SKM-1 (cell line): ENCODE measurements at regions not wholly inside any gene's neighbourhood (a gene's known extent, or its start where the extent isn't known, plus 50 kb on each side); places are given as distances from the start of the nearest gene placed in this dataset.
"Not testable (repeated sequence)": the region's sequence is repeated elsewhere in the genome, so short reads cannot be mapped to it uniquely, and the experiment has no call there.

ENCODE experiments used
- DNase-seq: peaks from one replicate; lab custom pipeline; 2025; ENCODE audit not compliant: unreplicated experiment; lab: John Stamatoyannopoulos, UW

DNA sequence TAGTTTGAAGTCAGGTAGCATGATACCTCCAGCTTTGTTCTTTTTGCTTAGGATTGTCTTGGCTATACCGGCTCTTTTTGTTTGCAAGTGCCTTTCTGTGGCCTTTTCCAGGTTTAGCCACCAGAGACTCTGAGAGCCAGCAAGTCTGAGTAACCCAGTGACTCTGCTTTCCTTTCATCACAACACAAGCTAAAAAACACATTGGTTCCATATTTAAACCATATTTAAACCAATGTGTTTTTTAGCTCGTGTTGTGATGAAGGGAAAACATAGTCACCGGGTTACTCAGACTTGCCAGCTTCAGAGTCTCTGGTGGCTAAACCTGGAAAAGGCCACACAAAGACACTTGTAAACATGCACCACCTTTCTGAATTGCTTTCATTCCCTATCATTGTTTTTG lies 493.3 kb downstream of the NTRK2 start:
- no peak for DNase-seq

DNA sequence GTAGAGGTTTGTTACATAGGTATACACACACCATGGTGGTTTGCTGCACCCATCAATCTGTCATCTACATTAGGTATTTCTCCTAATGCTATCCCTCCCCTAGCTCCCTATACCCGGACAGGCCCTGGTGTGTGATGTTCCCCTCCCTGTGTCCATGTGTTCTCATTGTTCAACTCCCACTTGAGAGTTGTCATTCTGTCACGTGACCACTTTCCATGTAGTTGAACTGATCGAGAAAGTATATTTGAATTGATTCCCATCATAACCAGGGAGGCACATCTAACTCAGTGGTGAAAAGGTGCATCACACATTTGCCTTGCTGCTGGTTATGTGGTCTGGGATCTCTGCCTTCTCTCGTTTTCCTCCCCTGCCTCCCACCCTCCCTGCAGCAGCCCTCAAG lies 491.4 kb downstream of the NTRK2 start:
- DNase-seq = not testable (repeated sequence)

- no peak for DNase-seq
Measured at GRCh38 chr9:85158512-85158911, 489.0 kb downstream of the NTRK2 start.

GRCh38 chr9:85157772-85158171 lies 488.2 kb downstream of the NTRK2 start:
- DNase-seq = no peak

GRCh38 chr9:85156652-85157051 lies 487.1 kb downstream of the NTRK2 start:
- DNase-seq = no peak

- DNase-seq = no peak
Measured at GRCh38 chr9:85155352-85155751, 485.8 kb downstream of the NTRK2 start.

DNA sequence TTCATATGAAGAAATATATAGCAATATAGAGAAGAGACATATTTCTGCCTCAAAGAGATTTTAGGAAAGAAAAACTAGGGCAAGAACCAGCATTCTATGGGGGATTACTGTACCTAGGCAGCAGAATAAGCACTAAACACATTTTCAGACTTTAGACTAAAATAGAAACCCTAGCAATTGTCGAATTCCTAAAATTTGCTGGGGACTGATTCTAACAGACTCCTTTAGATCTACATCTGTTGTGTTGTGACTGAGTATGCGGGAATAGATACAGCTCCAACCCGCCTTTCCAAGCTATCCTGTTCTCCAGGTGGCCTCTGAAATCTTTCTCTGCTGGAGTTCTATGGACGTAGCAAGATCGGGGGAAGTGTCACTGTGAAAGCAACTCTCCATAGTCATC lies 482.2 kb downstream of the NTRK2 start:
- DNase-seq = no peak

- DNase-seq = no peak
Measured at GRCh38 chr9:85151162-85151561, 481.6 kb downstream of the NTRK2 start.

- DNase-seq = no peak
Measured at GRCh38 chr9:85147046-85147640, 477.6 kb downstream of the NTRK2 start.

GRCh38 chr9:85142968-85143367 lies 473.4 kb downstream of the NTRK2 start:
- no peak for DNase-seq

- DNase-seq = no peak
Measured at GRCh38 chr9:85142496-85142911, 473.0 kb downstream of the NTRK2 start.

DNA sequence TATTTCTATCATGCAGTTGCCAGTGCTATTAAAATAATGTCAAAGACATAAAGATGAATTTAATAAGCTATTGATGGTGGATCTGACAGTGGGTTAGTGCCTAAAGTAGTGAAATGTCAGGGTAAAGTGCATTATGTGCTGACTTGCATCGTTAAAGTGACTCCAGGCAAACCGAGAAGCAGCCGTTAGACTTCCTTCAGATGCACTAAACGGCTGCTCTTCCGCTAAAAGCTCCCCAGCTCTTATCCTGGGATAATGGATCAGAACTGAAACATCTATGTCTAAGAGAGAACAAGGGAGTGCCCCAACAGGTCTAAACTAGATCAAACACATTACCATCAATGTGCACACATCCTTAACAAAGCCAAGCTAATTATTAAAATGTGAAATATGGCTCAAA lies 468.2 kb downstream of the NTRK2 start:
- DNase-seq = no peak

GRCh38 chr9:85136987-85137386 lies 467.5 kb downstream of the NTRK2 start:
- DNase-seq = no peak

DNA sequence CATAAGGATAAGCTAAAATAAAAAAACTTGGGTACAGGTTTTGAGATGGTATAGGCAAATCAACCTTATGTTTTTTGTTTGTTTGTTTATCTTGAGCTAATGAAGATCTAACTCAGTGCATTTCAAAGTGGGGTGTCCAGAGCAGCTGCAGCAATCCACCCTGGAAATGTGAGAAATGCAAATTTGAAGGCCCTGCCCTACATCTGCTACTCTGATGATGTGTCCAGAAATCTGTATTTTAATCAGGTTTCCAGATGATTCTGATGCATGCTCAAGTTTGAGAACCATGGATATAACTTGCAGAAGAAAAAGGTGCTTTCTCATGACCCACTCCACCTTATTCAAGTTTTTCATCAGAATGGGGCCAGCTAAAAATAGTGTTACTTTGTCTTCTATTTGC lies 467.0 kb downstream of the NTRK2 start:
- DNase-seq = no peak

GRCh38 chr9:85130764-85131163 lies 461.2 kb downstream of the NTRK2 start:
- DNase-seq = no peak

DNA sequence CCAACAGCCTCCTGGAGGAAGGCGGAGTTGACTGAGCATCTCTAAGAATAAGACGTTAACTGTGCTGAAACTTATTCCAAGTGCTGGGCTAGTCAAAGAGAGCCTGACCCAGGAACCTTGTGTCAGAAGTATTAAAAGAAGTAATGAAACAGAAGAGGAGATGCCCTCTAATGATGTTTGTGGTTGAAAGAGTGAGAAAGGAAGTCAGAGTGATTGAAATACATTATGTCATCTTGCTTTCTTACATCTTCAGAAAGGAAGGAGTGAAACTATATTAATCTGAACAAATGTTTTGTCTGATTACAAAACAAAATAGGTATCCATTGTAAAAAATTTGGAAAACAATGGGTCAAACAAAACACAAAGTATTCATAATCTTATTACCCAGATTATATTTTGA lies 460.7 kb downstream of the NTRK2 start:
- DNase-seq = no peak

DNA sequence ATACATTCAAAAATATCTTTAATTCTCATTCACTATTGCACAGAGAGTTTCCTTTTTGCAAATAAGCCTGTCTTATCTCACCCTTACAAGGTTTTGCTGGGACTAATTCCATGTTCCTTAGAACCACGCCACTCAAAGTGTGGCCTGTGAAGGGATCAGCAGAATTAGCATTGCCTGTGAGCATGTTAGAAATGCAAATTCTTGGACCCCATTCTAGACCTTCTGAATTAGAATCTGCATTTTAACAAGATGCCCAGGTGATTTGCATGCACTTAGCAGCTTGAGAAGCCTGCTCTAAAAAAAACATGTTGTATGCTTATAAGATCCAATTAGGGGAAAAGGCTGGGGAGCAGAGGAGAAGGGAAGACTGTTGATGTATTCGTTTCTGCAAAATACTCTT lies 460.0 kb downstream of the NTRK2 start:
- no peak for DNase-seq

GRCh38 chr9:85118990-85119755 lies 449.6 kb downstream of the NTRK2 start:
- DNase-seq = no peak

DNA sequence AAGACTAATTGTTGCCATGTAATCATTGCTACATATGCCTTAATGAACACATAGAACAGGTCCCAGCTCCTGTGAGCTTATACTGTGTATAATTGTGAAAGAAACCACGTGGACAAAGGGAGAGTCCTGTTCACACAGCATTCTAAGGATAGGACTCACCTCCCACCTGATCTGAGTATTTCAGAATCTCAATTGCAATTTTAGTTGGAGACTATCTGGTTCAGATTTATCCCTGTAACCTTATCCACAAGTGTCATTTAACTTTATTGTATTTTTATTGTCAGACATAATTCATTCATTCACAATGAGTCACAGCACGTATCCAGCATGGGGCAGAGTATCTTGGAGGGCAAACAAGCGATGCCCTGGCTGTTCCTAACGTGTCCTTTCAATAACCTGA lies 448.3 kb downstream of the NTRK2 start:
- DNase-seq = no peak

GRCh38 chr9:85115473-85115872 lies 445.9 kb downstream of the NTRK2 start:
- no peak for DNase-seq

- no peak for DNase-seq
Measured at GRCh38 chr9:85114799-85115198, 445.3 kb downstream of the NTRK2 start.

DNA sequence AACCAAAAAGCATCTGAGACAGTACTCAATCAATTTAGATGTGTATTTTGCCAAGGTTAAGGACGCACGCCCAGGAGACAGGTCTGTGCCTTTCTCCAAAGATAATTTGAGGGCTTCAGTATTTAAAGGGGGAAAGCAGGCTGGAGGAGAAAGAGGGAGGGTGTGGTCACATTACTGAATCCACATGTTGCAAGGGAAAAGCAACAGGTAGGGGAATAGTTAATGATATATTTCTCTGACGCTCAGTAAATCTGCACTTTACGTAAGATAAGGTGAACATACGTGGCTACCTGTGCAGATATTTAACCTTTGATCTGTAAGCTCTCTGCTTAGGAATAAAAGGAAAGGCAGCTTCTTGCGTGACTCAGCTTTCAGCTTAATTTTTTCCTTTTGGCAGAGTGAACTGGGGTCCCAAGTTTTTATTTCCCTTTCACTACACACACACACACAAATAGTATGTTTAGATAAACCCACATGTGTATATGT lies 443.4 kb downstream of the NTRK2 start:
- DNase-seq = no peak

GRCh38 chr9:85112391-85112790 lies 442.9 kb downstream of the NTRK2 start:
- no peak for DNase-seq
